Neural cell (in vitro differentiated cells): ENCODE measurements at regions not wholly inside any gene's neighbourhood (a gene's known extent, or its start where the extent isn't known, plus 50 kb on each side); places are given as distances from the start of the nearest gene placed in this dataset.

Experiments
- H2AFZ ChIP-seq: fragments of 200-600, 300-800 bp; sonication (generic), shearing (Covaris generic); 2 replicates; pipeline ENCODE4 v1.6.0; 2014; ENCODE audit warnings: low read depth, mild to moderate bottlenecking, antibody characterized with exemption, low read length, moderate library complexity
- H3F3A ChIP-seq: fragments of 200-600 bp; shearing (Covaris generic); 2 replicates; pipeline ENCODE4 v1.6.1; 2016; ENCODE audit warnings: mild to moderate bottlenecking, moderate library complexity, mixed read lengths, antibody characterized with exemption, low read length; ENCODE audit not compliant: insufficient read depth, poor library complexity, severe bottlenecking
- H3K27ac ChIP-seq: fragments of 200-600, 300-800 bp; sonication (generic), shearing (Covaris generic); 2 replicates; pipeline ENCODE4 v1.5.1; 2014; ENCODE audit warnings: mild to moderate bottlenecking, low read length, moderate library complexity
- H3K27me3 ChIP-seq: fragments of 300-800, 200-600 bp; sonication (generic), shearing (Covaris generic); 2 replicates; pipeline ENCODE4 v1.6.0; 2014; ENCODE audit warnings: mild to moderate bottlenecking, low read depth, low read length, moderate library complexity; ENCODE audit not compliant: insufficient read depth
- H3K36me3 ChIP-seq: fragments of 300-800, 200-600 bp; sonication (generic), shearing (Covaris generic); 2 replicates; pipeline ENCODE4 v1.5.1; 2014; ENCODE audit warnings: mild to moderate bottlenecking, antibody characterized with exemption, low read length, moderate library complexity; ENCODE audit not compliant: insufficient read depth
- H3K4me2 ChIP-seq: fragments of 300-800, 200-600 bp; sonication (generic), shearing (Covaris generic); 2 replicates; pipeline ENCODE4 v1.6.0; 2014; ENCODE audit warnings: mild to moderate bottlenecking, low read length
- H3K4me3 ChIP-seq: fragments of 300-800, 200-600 bp; sonication (generic), shearing (Covaris generic); 2 replicates; pipeline ENCODE4 v1.5.1; 2014; ENCODE audit warnings: mild to moderate bottlenecking, low read length, moderate library complexity
- H3K79me2 ChIP-seq: fragments of 200-600 bp; shearing (Covaris generic); replicated peaks from 2 replicates; pipeline ENCODE4 v1.6.0; 2014; ENCODE audit warnings: mild to moderate bottlenecking, low read length, moderate library complexity; ENCODE audit not compliant: insufficient read depth
- H3K9ac ChIP-seq: fragments of 300-800, 200-600 bp; sonication (generic), shearing (Covaris generic); 2 replicates; pipeline ENCODE4 v1.6.1; 2016; ENCODE audit warnings: mild to moderate bottlenecking, low read length, mixed read lengths
- H3K9me2 ChIP-seq: fragments of 200-600 bp; shearing (Covaris generic); 2 replicates; pipeline ENCODE4 v1.6.1; 2016; ENCODE audit warnings: mild to moderate bottlenecking, low read length, mixed read lengths; ENCODE audit not compliant: insufficient read depth
- H3K9me3 ChIP-seq: fragments of 200-600, 300-800 bp; sonication (generic), shearing (Covaris generic); 2 replicates; pipeline ENCODE4 v1.6.1; 2016; ENCODE audit warnings: mild to moderate bottlenecking, mixed run types, low read length, moderate library complexity, mixed read lengths
- H4K20me1 ChIP-seq: fragments of 200-600 bp; shearing (Covaris generic); 2 replicates; pipeline ENCODE4 v1.6.1; 2016; ENCODE audit warnings: mild to moderate bottlenecking, mixed run types; ENCODE audit not compliant: insufficient read depth
- CTCF ChIP-seq: fragments of 450-650 bp; IDR thresholded peaks from 2 replicates; pipeline ENCODE4 v1.5.1; 2014; ENCODE audit warnings: antibody characterized with exemption, mild to moderate bottlenecking, moderate library complexity; ENCODE audit not compliant: poor library complexity, severe bottlenecking
- EP300 ChIP-seq: fragments of 450-650 bp; conservative IDR thresholded peaks from 2 replicates; pipeline ENCODE4 v1.6.1; 2014; ENCODE audit warnings: antibody characterized with exemption, mild to moderate bottlenecking, moderate library complexity; ENCODE audit not compliant: poor library complexity, severe bottlenecking
- EZH2 ChIP-seq: fragments of 200-600, 300-800 bp; shearing (Covaris generic), sonication (generic); IDR thresholded peaks from 2 replicates; pipeline ENCODE4 v1.6.1; 2014; ENCODE audit warnings: antibody characterized with exemption, low read length, borderline replicate concordance, mild to moderate bottlenecking; ENCODE audit not compliant: insufficient read depth, poor library complexity, severe bottlenecking
- MXI1 ChIP-seq: fragments of 450-650 bp; conservative IDR thresholded peaks from 2 replicates; pipeline ENCODE4 v1.6.1; 2014; ENCODE audit warnings: antibody characterized with exemption, mild to moderate bottlenecking; ENCODE audit not compliant: poor library complexity, severe bottlenecking
- POLR2AphosphoS5 ChIP-seq: IDR thresholded peaks from 2 replicates; pipeline ENCODE4 v1.6.1; 2012
- RAD21 ChIP-seq: fragments of 450-650 bp; conservative IDR thresholded peaks from 2 replicates; pipeline ENCODE4 v1.6.1; 2014; ENCODE audit warnings: antibody characterized with exemption, mild to moderate bottlenecking, moderate library complexity
- REST ChIP-seq: IDR thresholded peaks from 2 replicates; pipeline ENCODE4 v1.6.1; 2012; ENCODE audit warnings: borderline replicate concordance
- SMC3 ChIP-seq: fragments of 450-650 bp; conservative IDR thresholded peaks from 2 replicates; pipeline ENCODE4 v1.6.1; 2014; ENCODE audit warnings: antibody characterized with exemption, mild to moderate bottlenecking, moderate library complexity; ENCODE audit not compliant: poor library complexity
- TAF1 ChIP-seq: IDR thresholded peaks from 2 replicates; pipeline ENCODE4 v1.6.1; 2012; ENCODE audit warnings: low read depth

DNA sequence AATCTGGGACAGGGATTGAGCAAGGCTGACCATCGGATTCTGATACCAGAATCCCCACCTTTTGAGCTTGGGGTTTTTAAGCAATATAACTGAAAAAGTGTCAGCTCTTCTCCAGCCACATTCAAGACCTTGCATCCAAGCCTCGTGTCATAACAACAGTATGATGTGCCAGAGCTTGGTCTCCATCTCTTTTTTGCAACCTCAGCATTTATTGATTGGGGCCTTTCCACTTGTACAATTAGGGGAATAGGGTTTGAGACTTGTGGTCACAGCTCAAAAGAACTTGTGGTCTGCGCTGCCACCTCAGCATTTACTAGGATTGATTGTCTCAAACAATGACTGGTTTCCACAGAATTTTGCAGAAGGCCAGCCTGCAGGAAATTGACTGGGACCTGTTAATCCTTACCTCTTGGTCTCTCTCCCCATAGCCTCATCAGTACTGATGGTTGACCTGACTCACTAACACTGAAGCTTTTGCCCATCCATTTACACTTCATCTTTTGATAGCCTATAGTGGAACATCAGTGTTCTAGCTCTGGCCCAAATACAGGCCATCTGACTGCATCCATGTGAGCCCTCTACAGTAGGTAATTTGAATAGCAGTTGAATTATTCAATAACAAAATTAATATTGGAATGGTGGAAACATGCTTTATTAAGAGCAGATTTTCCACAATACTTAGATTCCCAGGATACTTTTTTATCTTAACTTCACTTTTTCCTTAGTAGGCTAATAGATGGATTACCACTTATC lies 381.6 kb upstream of the PRR16 start:
- no peak overlapping the region for H3K27ac ChIP-seq
- H3K27me3 ChIP-seq, result no peaks in the 10 kb centered on the region
- no peak overlapping the region for H3K9ac ChIP-seq
- no peak for TF ChIP-seq SMC3
- no peak for TF ChIP-seq MXI1
- no peak for TF ChIP-seq REST
- TF ChIP-seq TAF1, result no peak
- TF ChIP-seq EP300, result no peak
- TF ChIP-seq RAD21, result no peak
- TF ChIP-seq POLR2AphosphoS5, result no peak
- TF ChIP-seq CTCF, result no peak
- H3K36me3 ChIP-seq, result no peaks in the 10 kb centered on the region
- H3F3A ChIP-seq, result no peaks in the 10 kb centered on the region
- no peak overlapping the region for H3K4me2 ChIP-seq
- no peaks in the 10 kb centered on the region for H3K9me2 ChIP-seq
- no peak overlapping the region for H3K4me3 ChIP-seq
- no peak overlapping the region for H2AFZ ChIP-seq
- no peaks in the 10 kb centered on the region for H3K9me3 ChIP-seq
- H4K20me1 ChIP-seq, result no peaks in the 10 kb centered on the region
- H3K79me2 ChIP-seq, result no peaks in the 10 kb centered on the region

DNA sequence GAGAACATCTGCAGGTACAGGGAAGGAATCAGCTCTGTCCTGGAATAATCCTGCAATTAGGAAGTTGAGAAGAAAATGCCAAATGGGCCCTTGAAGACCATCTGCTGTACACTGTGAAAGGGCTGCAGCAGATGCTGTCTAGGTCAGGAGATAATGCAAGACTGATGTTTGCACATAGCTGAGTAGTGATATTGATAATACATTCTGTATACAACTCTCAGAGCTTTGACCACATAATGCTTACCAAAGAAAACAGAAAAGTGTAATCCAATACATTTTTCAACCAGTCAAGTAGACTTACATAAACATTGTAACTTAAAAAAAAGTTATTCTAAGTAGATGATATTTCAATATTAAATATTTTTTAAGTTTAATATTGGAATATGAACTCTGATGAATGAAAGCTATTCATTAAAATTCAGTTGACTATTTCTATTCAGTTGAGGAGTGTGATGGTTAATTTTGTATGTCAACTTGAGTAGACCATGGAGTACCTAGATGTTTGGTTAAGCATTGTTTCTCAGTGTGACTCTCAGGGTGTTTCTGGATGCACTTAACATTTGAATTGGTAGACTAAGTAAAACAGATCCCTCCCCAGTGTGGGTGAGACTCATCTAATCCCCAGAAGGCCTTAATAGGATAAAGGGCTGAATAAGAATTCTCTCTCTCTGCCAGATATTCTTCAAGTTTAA lies 380.1 kb upstream of the PRR16 start:
- Histone ChIP-seq H3K27me3 (no peaks in the 10 kb centered on the region), H3K9me2 (no peaks in the 10 kb centered on the region), H3K9me3 (no peaks in the 10 kb centered on the region), H3K79me2 (no peaks in the 10 kb centered on the region), H3F3A (no peaks in the 10 kb centered on the region), H4K20me1 (no peaks in the 10 kb centered on the region), H3K4me2 (no peak overlapping the region), H3K36me3 (no peaks in the 10 kb centered on the region), H3K9ac (no peak overlapping the region), H3K27ac (no peak overlapping the region), H3K4me3 (no peak overlapping the region), H2AFZ (no peak overlapping the region)
- TF ChIP-seq SMC3 (no peak), MXI1 (no peak), EP300 (no peak), EZH2 (no peak), TAF1 (no peak), REST (no peak), CTCF (no peak), RAD21 (no peak), POLR2AphosphoS5 (no peak)
